ENCODE measurements at regions not wholly inside any gene's neighbourhood (a gene's known extent, or its start where the extent isn't known, plus 50 kb on each side); places are given as distances from the start of the nearest gene placed in this dataset.

DNA sequence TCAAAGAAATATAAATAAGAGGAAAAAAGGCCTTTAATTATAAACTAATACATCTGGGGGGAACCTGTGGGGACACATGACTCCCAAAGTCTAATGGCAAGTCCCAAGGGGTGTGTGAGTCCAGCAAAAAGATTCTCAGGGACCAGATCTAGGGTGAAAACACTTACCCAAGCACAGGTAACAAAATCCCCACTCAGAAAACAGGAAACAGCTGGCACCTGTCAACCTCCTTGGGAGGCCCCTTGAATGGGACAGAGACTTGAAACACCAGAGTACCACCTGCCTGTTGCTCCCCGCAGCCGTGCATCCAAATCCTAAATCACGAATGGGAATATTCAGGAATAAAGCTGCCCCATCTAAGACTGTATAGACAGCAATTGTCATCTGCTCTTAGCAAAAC, 461.2 kb upstream of the CDH5 start:
- TF ChIP-seq, protein P1, sequence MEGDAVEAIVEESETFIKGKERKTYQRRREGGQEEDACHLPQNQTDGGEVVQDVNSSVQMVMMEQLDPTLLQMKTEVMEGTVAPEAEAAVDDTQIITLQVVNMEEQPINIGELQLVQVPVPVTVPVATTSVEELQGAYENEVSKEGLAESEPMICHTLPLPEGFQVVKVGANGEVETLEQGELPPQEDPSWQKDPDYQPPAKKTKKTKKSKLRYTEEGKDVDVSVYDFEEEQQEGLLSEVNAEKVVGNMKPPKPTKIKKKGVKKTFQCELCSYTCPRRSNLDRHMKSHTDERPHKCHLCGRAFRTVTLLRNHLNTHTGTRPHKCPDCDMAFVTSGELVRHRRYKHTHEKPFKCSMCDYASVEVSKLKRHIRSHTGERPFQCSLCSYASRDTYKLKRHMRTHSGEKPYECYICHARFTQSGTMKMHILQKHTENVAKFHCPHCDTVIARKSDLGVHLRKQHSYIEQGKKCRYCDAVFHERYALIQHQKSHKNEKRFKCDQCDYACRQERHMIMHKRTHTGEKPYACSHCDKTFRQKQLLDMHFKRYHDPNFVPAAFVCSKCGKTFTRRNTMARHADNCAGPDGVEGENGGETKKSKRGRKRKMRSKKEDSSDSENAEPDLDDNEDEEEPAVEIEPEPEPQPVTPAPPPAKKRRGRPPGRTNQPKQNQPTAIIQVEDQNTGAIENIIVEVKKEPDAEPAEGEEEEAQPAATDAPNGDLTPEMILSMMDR (IDR thresholded peaks at IDR 0.05), result no peak
- TF ChIP-seq POLR2A (IDR thresholded peaks at IDR 0.05), result no peak
